NCI-H187 (cell line): ENCODE measurements at regions not wholly inside any gene's neighbourhood (a gene's known extent, or its start where the extent isn't known, plus 50 kb on each side); places are given as distances from the start of the nearest gene placed in this dataset.
"Not testable (repeated sequence)": the region's sequence is repeated elsewhere in the genome, so short reads cannot be mapped to it uniquely, and the experiment has no call there.

ENCODE experiments used
- DNase-seq, 2 experiments: peaks; one replicate each; lab custom pipeline; 2025; lab: John Stamatoyannopoulos, UW

- no peak for DNase-seq
Observed at GRCh38 chr20:56689318-56689717, 60.2 kb downstream of the TFAP2C start.

GRCh38 chr20:56689852-56690485, 60.9 kb downstream of the TFAP2C start:
- no peak for DNase-seq

- no peak for DNase-seq
Observed at GRCh38 chr20:56690531-56691175, 61.5 kb downstream of the TFAP2C start.

- no peak for DNase-seq
Observed at GRCh38 chr20:56691325-56691998, 62.4 kb downstream of the TFAP2C start.

- no peak for DNase-seq
Observed at GRCh38 chr20:56693217-56693616, 64.1 kb downstream of the TFAP2C start.

GRCh38 chr20:56697476-56697875, 68.4 kb downstream of the TFAP2C start:
- DNase-seq: no peak

- no peak for DNase-seq
Observed at GRCh38 chr20:56698297-56698696, 69.2 kb downstream of the TFAP2C start.

GRCh38 chr20:56698749-56699148, 69.6 kb downstream of the TFAP2C start:
- DNase-seq: no peak

GRCh38 chr20:56702931-56703840, 74.1 kb downstream of the TFAP2C start:
- no peak for DNase-seq

GRCh38 chr20:56706867-56707360, 77.8 kb downstream of the TFAP2C start:
- DNase-seq: no peak

GRCh38 chr20:56708991-56709390, 79.9 kb downstream of the TFAP2C start:
- DNase-seq: no peak

- no peak for DNase-seq
Observed at GRCh38 chr20:56710125-56710524, 81.0 kb downstream of the TFAP2C start.

GRCh38 chr20:56710577-56710976, 81.5 kb downstream of the TFAP2C start:
- DNase-seq: not testable (repeated sequence)

- no peak for DNase-seq
Observed at GRCh38 chr20:56711018-56711417, 81.9 kb downstream of the TFAP2C start.

- DNase-seq: no peak
Observed at GRCh38 chr20:56715309-56715708, 86.2 kb downstream of the TFAP2C start.

GRCh38 chr20:56715902-56716519, 86.9 kb downstream of the TFAP2C start:
- no peak for DNase-seq

GRCh38 chr20:56716806-56717205, 87.7 kb downstream of the TFAP2C start:
- no peak for DNase-seq

- no peak for DNase-seq
Observed at GRCh38 chr20:56718816-56719215, 89.7 kb downstream of the TFAP2C start.

- no peak for DNase-seq
Observed at GRCh38 chr20:56720620-56721213, 91.6 kb downstream of the TFAP2C start.

- DNase-seq: no peak
Observed at GRCh38 chr20:56722042-56722441, 92.9 kb downstream of the TFAP2C start.

GRCh38 chr20:56723331-56723730, 94.2 kb downstream of the TFAP2C start:
- DNase-seq: no peak
